ENCODE measurements at regions not wholly inside any gene's neighbourhood (a gene's known extent, or its start where the extent isn't known, plus 50 kb on each side); places are given as distances from the start of the nearest gene placed in this dataset.

GRCh38 chr4:187632260-187632995 lies 363.1 kb upstream of the ZFP42 start:
- H3K27me3 Mint-ChIP-seq, result no peaks in the 10 kb centered on the region
- DNase-seq, result no peak
- ChIA-PET POLR2A (no interaction called here), CTCF (no interaction called here)
- H3K9me3 Mint-ChIP-seq, result peaks cover 17% of the 10 kb centered on the region
- no peak overlapping the region for H3K27ac Mint-ChIP-seq
- no peaks in the 10 kb centered on the region for H3K4me1 Mint-ChIP-seq
- no peak for TF ChIP-seq CTCF (IDR thresholded peaks at IDR 0.05)
- ATAC-seq (ENCODE audit: low read depth), result no peak
- H3K4me3 Mint-ChIP-seq, result no peak overlapping the region
- intact Hi-C loops (cut with micrococcal nuclease), result no loop called here
- no peaks in the 10 kb centered on the region for H3K36me3 Mint-ChIP-seq (ENCODE audit: low read depth)

GRCh38 chr4:187633245-187633644 lies 362.3 kb upstream of the ZFP42 start:
- Mint-ChIP-seq H3K27ac (no peak overlapping the region), H3K4me1 (no peaks in the 10 kb centered on the region), H3K36me3 (ENCODE audit: low read depth) (no peaks in the 10 kb centered on the region), H3K9me3 (peaks cover 17% of the 10 kb centered on the region), H3K27me3 (no peaks in the 10 kb centered on the region), H3K4me3 (no peak overlapping the region)
- POLR2A ChIA-PET, result no interaction called here
- DNase-seq, result no peak
- intact Hi-C loops (cut with micrococcal nuclease), result no loop called here
- CTCF ChIA-PET, result no interaction called here
- no peak for TF ChIP-seq CTCF (IDR thresholded peaks at IDR 0.05)
- no peak for ATAC-seq (ENCODE audit: low read depth)

GRCh38 chr4:187656959-187657358 lies 338.6 kb upstream of the ZFP42 start:
- ATAC-seq (ENCODE audit: low read depth) (no peak), DNase-seq (no peak)
- ChIA-PET POLR2A (no interaction called here), CTCF (no interaction called here)
- no peak for TF ChIP-seq CTCF (IDR thresholded peaks at IDR 0.05)
- no peaks in the 10 kb centered on the region for H3K27me3 Mint-ChIP-seq
- no peaks in the 10 kb centered on the region for H3K36me3 Mint-ChIP-seq (ENCODE audit: low read depth)
- no peak overlapping the region for H3K4me3 Mint-ChIP-seq
- intact Hi-C loops (cut with micrococcal nuclease), result no loop called here
- H3K27ac Mint-ChIP-seq, result no peak overlapping the region
- H3K4me1 Mint-ChIP-seq, result no peaks in the 10 kb centered on the region
- peaks cover 9% of the 10 kb centered on the region for H3K9me3 Mint-ChIP-seq

- POLR2A ChIA-PET, result no interaction called here
- no peaks in the 10 kb centered on the region for H3K27me3 Mint-ChIP-seq
- no peak overlapping the region for H3K27ac Mint-ChIP-seq
Measured at GRCh38 chr4:187663076-187663475, 332.5 kb upstream of the ZFP42 start.

GRCh38 chr4:187664011-187664410 lies 331.6 kb upstream of the ZFP42 start:
- no peaks in the 10 kb centered on the region for H3K4me1 Mint-ChIP-seq
- no peak for TF ChIP-seq CTCF (IDR thresholded peaks at IDR 0.05)
- peaks cover 6% of the 10 kb centered on the region for H3K9me3 Mint-ChIP-seq
- no peak overlapping the region for H3K27ac Mint-ChIP-seq
- CTCF ChIA-PET, result no interaction called here
- no peak for DNase-seq
- intact Hi-C loops (cut with micrococcal nuclease), result no loop called here
- no peak overlapping the region for H3K4me3 Mint-ChIP-seq
- ATAC-seq (ENCODE audit: low read depth), result no peak
- no peaks in the 10 kb centered on the region for H3K36me3 Mint-ChIP-seq (ENCODE audit: low read depth)
- POLR2A ChIA-PET, result no interaction called here
- H3K27me3 Mint-ChIP-seq, result no peaks in the 10 kb centered on the region

More at GRCh38 chr4:187663076-187663475, 332.5 kb upstream of the ZFP42 start:
- DNase-seq (no peak), ATAC-seq (ENCODE audit: low read depth) (no peak)
- CTCF ChIA-PET, result no interaction called here
- no peaks in the 10 kb centered on the region for H3K36me3 Mint-ChIP-seq (ENCODE audit: low read depth)
- TF ChIP-seq CTCF (IDR thresholded peaks at IDR 0.05), result no peak
- intact Hi-C loops (cut with micrococcal nuclease), result no loop called here
- no peaks in the 10 kb centered on the region for H3K4me1 Mint-ChIP-seq
- peaks cover 6% of the 10 kb centered on the region for H3K9me3 Mint-ChIP-seq
- H3K4me3 Mint-ChIP-seq, result no peak overlapping the region
